HG03139 (cell line): ENCODE measurements at regions not wholly inside any gene's neighbourhood (a gene's known extent, or its start where the extent isn't known, plus 50 kb on each side); places are given as distances from the start of the nearest gene placed in this dataset.

Experiments
- ATAC-seq: cut with Tn5 transposase; IDR thresholded peaks from one replicate; pipeline ENCODE4 v1.9.1; 2021; ENCODE audit not compliant: unreplicated experiment

GRCh38 chr13:111394211-111394922 is 73.9 kb downstream of the TEX29 start:
- ATAC-seq: no peak

- no peak for ATAC-seq
These were observed 75.3 kb downstream of the TEX29 start for GRCh38 chr13:111395511-111396393.

- no peak for ATAC-seq
These were observed 76.0 kb downstream of the TEX29 start for GRCh38 chr13:111396457-111396856.

GRCh38 chr13:111397202-111397880 is 76.9 kb downstream of the TEX29 start:
- no peak for ATAC-seq

- ATAC-seq: no peak
These were observed 77.8 kb downstream of the TEX29 start for GRCh38 chr13:111398196-111398595.

- no peak for ATAC-seq
These were observed 78.4 kb downstream of the TEX29 start for GRCh38 chr13:111398715-111399299.

GRCh38 chr13:111399334-111399733 is 78.9 kb downstream of the TEX29 start:
- ATAC-seq: no peak

GRCh38 chr13:111399776-111400538 is 79.5 kb downstream of the TEX29 start:
- no peak for ATAC-seq

- no peak for ATAC-seq
These were observed 80.7 kb downstream of the TEX29 start for GRCh38 chr13:111401151-111401550.

- ATAC-seq: no peak
These were observed 81.3 kb downstream of the TEX29 start for GRCh38 chr13:111401755-111402154.

- no peak for ATAC-seq
These were observed 82.0 kb downstream of the TEX29 start for GRCh38 chr13:111402441-111402840.

GRCh38 chr13:111403266-111403665 is 82.8 kb downstream of the TEX29 start:
- ATAC-seq: no peak

GRCh38 chr13:111404746-111405145 is 84.3 kb downstream of the TEX29 start:
- no peak for ATAC-seq

GRCh38 chr13:111406636-111407035 is 86.2 kb downstream of the TEX29 start:
- no peak for ATAC-seq

- no peak for ATAC-seq
These were observed 87.1 kb downstream of the TEX29 start for GRCh38 chr13:111407381-111408131.

GRCh38 chr13:111409413-111409812 is 89.0 kb downstream of the TEX29 start:
- ATAC-seq: no peak

GRCh38 chr13:111410232-111411021 is 90.0 kb downstream of the TEX29 start:
- ATAC-seq: no peak

- ATAC-seq: no peak
These were observed 90.9 kb downstream of the TEX29 start for GRCh38 chr13:111411151-111411858.
